CD14-positive monocyte (primary cell): ENCODE measurements at regions not wholly inside any gene's neighbourhood (a gene's known extent, or its start where the extent isn't known, plus 50 kb on each side); places are given as distances from the start of the nearest gene placed in this dataset.

Source experiments
- DNase-seq, 3 donors: peaks; one replicate each; pipeline ENCODE4 v3.0.0-alpha.2; 2011 to 2022
- H2AFZ ChIP-seq: 2 replicates; pipeline ENCODE4 v1.6.0; 2012; ENCODE audit warnings: mild to moderate bottlenecking, low read depth, low read length, inconsistent platforms; ENCODE audit not compliant: insufficient read depth, poor library complexity, severe bottlenecking
- H3K27ac ChIP-seq, 2 donors: 1 replicate in 1 of 2; 2 replicates in 1 of 2; pipeline ENCODE4 v1.5.1; 2012 to 2013; ENCODE audit warnings: low read length in 2 of 2, control low read depth in 1 of 2, inconsistent platforms in 1 of 2, low read depth in 1 of 2, mild to moderate bottlenecking in 1 of 2
- H3K27me3 ChIP-seq, 2 donors: one replicate each; pipeline versions ENCODE4 v1.6.0 to v1.6.1; 2011 to 2013; ENCODE audit warnings: low read length in 2 of 2; ENCODE audit not compliant: control insufficient read depth in 2 of 2, insufficient read depth in 2 of 2
- H3K36me3 ChIP-seq, 2 donors: replicated peaks in 1 of 2; 1 replicate in 1 of 2; 2 replicates in 1 of 2; pipeline versions ENCODE4 v1.5.1 to v1.6.1; 2012 to 2013; ENCODE audit warnings: low read length in 2 of 2, control low read depth in 1 of 2, inconsistent platforms in 1 of 2, mild to moderate bottlenecking in 1 of 2; ENCODE audit not compliant: insufficient read depth in 2 of 2, control insufficient read depth in 1 of 2
- H3K4me1 ChIP-seq, 2 donors: 1 replicate in 1 of 2; 2 replicates in 1 of 2; pipeline versions ENCODE4 v1.5.1 to v1.6.1; 2012 to 2013; ENCODE audit warnings: low read length in 2 of 2, control low read depth in 1 of 2, inconsistent platforms in 1 of 2, mild to moderate bottlenecking in 1 of 2, moderate library complexity in 1 of 2; ENCODE audit not compliant: insufficient read depth in 2 of 2, control insufficient read depth in 1 of 2
- H3K4me2 ChIP-seq: replicated peaks from 2 replicates; pipeline ENCODE3; 2012; ENCODE audit warnings: low read length, moderate library complexity, mild to moderate bottlenecking; ENCODE audit not compliant: poor library complexity, severe bottlenecking; ENCODE audit errors: extremely low read depth
- H3K4me3 ChIP-seq, 3 experiments: fragments of 200-600 bp in 1 of 3; sonication (generic) in 1 of 3; replicated peaks in 1 of 3; 1 replicate in 2 of 3; 2 replicates in 1 of 3; pipeline ENCODE4 v1.5.1; 2011 to 2013; ENCODE audit warnings: low read length in 3 of 3, mild to moderate bottlenecking in 3 of 3, control low read depth in 2 of 3, low read depth in 2 of 3, inconsistent platforms in 1 of 3, moderate library complexity in 1 of 3
- H3K79me2 ChIP-seq: 2 replicates; pipeline ENCODE4 v1.6.0; 2012; ENCODE audit warnings: mild to moderate bottlenecking, control low read depth, inconsistent platforms, low read length, moderate library complexity; ENCODE audit not compliant: insufficient read depth
- H3K9ac ChIP-seq: 2 replicates; pipeline ENCODE4 v1.6.0; 2017; ENCODE audit warnings: low read length, mild to moderate bottlenecking; ENCODE audit not compliant: insufficient read depth, poor library complexity, severe bottlenecking
- H3K9me3 ChIP-seq, 2 donors: replicated peaks in 1 of 2; 1 replicate in 1 of 2; 2 replicates in 1 of 2; pipeline versions ENCODE4 v1.5.1 to v1.6.1; 2012 to 2013; ENCODE audit warnings: low read length in 2 of 2, control low read depth in 1 of 2; ENCODE audit not compliant: control insufficient read depth in 1 of 2, insufficient read depth in 1 of 2
- H4K20me1 ChIP-seq: 2 replicates; pipeline ENCODE4 v1.6.0; 2012; ENCODE audit warnings: mild to moderate bottlenecking, low read length, control low read depth, moderate library complexity; ENCODE audit not compliant: insufficient read depth
- H3K27ac Mint-ChIP-seq, 7 donors: one replicate each; pipeline ENCODE4 v1.8.0; 2020; ENCODE audit warnings: mild to moderate bottlenecking in 7 of 7, mixed read lengths in 7 of 7, moderate library complexity in 6 of 7, inconsistent platforms in 2 of 7
- H3K27me3 Mint-ChIP-seq, 3 donors: one replicate each; pipeline ENCODE4 v1.8.0; 2021 to 2022; ENCODE audit warnings: low read depth in 3 of 3, mild to moderate bottlenecking in 3 of 3, mixed read lengths in 3 of 3, moderate library complexity in 3 of 3, inconsistent platforms in 1 of 3
- H3K36me3 Mint-ChIP-seq, 2 donors: one replicate each; pipeline ENCODE4 v1.8.0; 2020; ENCODE audit warnings: mixed read lengths in 2 of 2, inconsistent platforms in 1 of 2, mild to moderate bottlenecking in 1 of 2
- H3K4me1 Mint-ChIP-seq: one replicate; pipeline ENCODE4 v1.8.0; 2020; ENCODE audit warnings: mild to moderate bottlenecking, mixed read lengths
- H3K4me3 Mint-ChIP-seq, 2 donors: one replicate each; pipeline ENCODE4 v1.8.0; 2020; ENCODE audit warnings: mild to moderate bottlenecking in 2 of 2, mixed read lengths in 2 of 2, moderate library complexity in 1 of 2
- H3K9me3 Mint-ChIP-seq, 7 donors: one replicate each; pipeline ENCODE4 v1.8.0; 2020 to 2022; ENCODE audit warnings: mixed read lengths in 7 of 7, mild to moderate bottlenecking in 6 of 7, moderate library complexity in 6 of 7, inconsistent platforms in 2 of 7
- WGBS: methylation state at CpG from one replicate; pipeline ENCODE4 v1.1.5; 2013; ENCODE audit warnings: missing lambda C conversion rate; ENCODE audit not compliant: insufficient coverage; 5-methylcytosine and 5-hydroxymethylcytosine counted together
- intact Hi-C, 2 donors: fragments of 100-400 bp; cut with micrococcal nuclease; formaldehyde crosslinking; loops; one replicate each; pipeline versions ENCODE4 v1.15.0 to v1.15.1; 2023
- TF ChIP-seq, protein P1 (sequence below): fragments of 200-600 bp; IDR thresholded peaks from one replicate; pipeline ENCODE4 v1.8.0; 2022; ENCODE audit warnings: antibody characterized with exemption, mild to moderate bottlenecking

DNA sequence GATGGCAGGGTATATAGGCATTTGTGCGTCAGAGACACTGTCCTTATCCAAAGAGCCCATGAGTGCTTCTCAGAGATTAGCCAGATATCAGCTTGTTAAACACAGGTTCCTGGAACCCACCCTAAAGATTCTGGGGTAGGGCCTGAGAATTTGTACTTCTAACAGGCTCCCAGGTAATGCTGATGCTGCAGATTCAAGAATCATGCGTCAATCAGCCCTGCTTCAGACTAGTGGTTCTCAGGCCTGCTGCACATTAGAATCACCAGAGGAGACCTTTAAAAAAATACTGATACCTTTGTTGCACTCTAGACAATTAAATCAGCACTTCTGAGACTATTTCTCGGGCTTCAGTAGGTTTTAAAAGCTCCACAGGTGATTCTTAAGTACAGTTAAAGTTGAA, 369.5 kb downstream of the MFSD1 start:
- no peaks in the 10 kb centered on the region for H3K79me2 ChIP-seq
- no peak overlapping the region for H3K4me2 ChIP-seq
- no peak overlapping the region for H2AFZ ChIP-seq
- H4K20me1 ChIP-seq = no peaks in the 10 kb centered on the region
- DNase-seq = no peak
- no peak overlapping the region for H3K4me3 ChIP-seq
- intact Hi-C loops = no loop called here
- no peaks in the 10 kb centered on the region for H3K27me3 ChIP-seq
- Mint-ChIP-seq H3K36me3 (no peaks in the 10 kb centered on the region), H3K4me1 (no peaks in the 10 kb centered on the region), H3K27me3 (peaks cover 0 to 2% (median 0%) of the 10 kb centered on the region in 3 donors), H3K27ac (no peak overlapping the region), H3K4me3 (no peak overlapping the region), H3K9me3 (peaks cover 0 to 6% (median 2%) of the 10 kb centered on the region in 7 donors)
- H3K9me3 ChIP-seq = no peaks in the 10 kb centered on the region
- H3K9ac ChIP-seq = no peak overlapping the region
- no peaks in the 10 kb centered on the region for H3K36me3 ChIP-seq
- 100% methylated on average over 1 of the region's 3 CpGs for WGBS
- TF ChIP-seq, protein P1, sequence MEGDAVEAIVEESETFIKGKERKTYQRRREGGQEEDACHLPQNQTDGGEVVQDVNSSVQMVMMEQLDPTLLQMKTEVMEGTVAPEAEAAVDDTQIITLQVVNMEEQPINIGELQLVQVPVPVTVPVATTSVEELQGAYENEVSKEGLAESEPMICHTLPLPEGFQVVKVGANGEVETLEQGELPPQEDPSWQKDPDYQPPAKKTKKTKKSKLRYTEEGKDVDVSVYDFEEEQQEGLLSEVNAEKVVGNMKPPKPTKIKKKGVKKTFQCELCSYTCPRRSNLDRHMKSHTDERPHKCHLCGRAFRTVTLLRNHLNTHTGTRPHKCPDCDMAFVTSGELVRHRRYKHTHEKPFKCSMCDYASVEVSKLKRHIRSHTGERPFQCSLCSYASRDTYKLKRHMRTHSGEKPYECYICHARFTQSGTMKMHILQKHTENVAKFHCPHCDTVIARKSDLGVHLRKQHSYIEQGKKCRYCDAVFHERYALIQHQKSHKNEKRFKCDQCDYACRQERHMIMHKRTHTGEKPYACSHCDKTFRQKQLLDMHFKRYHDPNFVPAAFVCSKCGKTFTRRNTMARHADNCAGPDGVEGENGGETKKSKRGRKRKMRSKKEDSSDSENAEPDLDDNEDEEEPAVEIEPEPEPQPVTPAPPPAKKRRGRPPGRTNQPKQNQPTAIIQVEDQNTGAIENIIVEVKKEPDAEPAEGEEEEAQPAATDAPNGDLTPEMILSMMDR = no peak
- no peaks in the 10 kb centered on the region for H3K4me1 ChIP-seq
- H3K27ac ChIP-seq = no peak overlapping the region

GRCh38 chr3:159172473-159172872, 370.6 kb downstream of the MFSD1 start:
- intact Hi-C loops = no loop called here
- Mint-ChIP-seq H3K27me3 (peaks cover 0 to 2% (median 1%) of the 10 kb centered on the region in 3 donors), H3K27ac (no peak overlapping the region), H3K9me3 (peaks cover 0 to 6% (median 2%) of the 10 kb centered on the region in 7 donors), H3K4me1 (no peaks in the 10 kb centered on the region), H3K4me3 (no peak overlapping the region), H3K36me3 (no peaks in the 10 kb centered on the region)
- Histone ChIP-seq H4K20me1 (no peaks in the 10 kb centered on the region), H3K36me3 (no peaks in the 10 kb centered on the region), H3K27ac (no peak overlapping the region), H3K27me3 (no peaks in the 10 kb centered on the region), H3K9me3 (no peaks in the 10 kb centered on the region), H3K4me2 (no peak overlapping the region), H2AFZ (no peak overlapping the region), H3K79me2 (no peaks in the 10 kb centered on the region), H3K4me1 (no peaks in the 10 kb centered on the region), H3K9ac (no peak overlapping the region), H3K4me3 (no peak overlapping the region)
- no CpG with 5 or more reads among the region's 2 CpGs for WGBS
- no peak for DNase-seq
- TF ChIP-seq, protein P1 = no peak
